Hematopoietic multipotent progenitor cell (in vitro differentiated cells): ENCODE measurements at regions not wholly inside any gene's neighbourhood (a gene's known extent, or its start where the extent isn't known, plus 50 kb on each side); places are given as distances from the start of the nearest gene placed in this dataset.
"Not testable (repeated sequence)": the region's sequence is repeated elsewhere in the genome, so short reads cannot be mapped to it uniquely, and the experiment has no call there.

Experiments
- DNase-seq, 3 donors: peaks; one replicate each; pipeline ENCODE4 v3.0.0-alpha.2; 2011 to 2015; ENCODE audit warnings: low read depth in 2 of 3, low spot score in 2 of 3

DNA sequence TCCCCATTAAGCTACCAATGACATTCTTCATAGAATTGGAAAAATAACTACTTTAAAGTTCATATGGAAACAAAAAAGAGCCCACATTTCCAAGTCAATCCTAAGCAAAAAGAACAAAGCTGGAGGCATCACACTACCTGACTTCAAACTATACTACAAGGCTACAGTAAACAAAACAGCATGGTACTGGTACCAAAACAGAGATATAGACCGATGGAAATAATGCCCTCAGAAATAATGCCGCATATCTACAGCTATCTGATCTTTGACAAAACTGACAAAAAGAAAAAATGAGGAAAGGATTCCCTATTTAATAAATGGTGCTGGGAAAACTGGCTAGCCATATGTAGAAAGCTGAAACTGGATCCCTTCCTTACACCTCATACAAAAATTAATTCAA, 1520.7 kb upstream of the TPTE start:
- not testable (repeated sequence) for DNase-seq

DNA sequence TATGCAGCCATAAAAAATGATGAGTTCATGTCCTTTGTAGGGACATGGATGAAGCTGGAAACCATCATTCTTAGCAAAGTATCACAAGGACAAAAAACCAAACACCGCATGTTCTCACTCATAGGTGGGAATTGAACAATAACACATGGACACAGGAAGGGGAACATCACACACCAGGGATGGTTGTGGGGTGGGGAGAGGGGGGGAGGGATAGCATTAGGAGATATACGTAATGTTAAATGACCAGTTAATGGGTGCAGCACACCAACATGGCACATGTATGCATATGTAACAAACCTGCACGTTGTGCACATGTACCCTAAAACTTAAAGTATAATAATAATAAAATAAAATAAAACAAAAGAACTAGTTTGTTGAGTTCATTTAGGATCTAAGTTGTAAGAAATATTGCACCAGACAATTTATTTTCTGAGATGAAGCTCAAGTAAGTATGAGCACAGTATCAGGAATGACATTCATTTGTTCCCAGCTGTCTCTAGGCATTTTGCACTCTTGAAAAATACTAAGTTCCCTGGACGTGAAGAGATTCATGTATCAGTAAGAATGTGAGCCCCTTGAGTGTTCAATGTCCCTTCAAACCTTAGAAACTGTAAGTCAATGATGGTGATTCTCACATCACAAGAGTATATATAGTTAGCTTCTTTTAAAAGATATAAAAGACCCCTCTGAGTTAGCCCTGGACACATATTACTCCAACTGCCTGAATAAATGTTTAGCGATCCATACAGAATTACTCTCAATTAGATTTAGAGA, 1519.3 kb upstream of the TPTE start:
- not testable (repeated sequence) for DNase-seq

GRCh38 chr21:9003909-9004814, 1517.2 kb upstream of the TPTE start:
- not testable (repeated sequence) for DNase-seq

DNA sequence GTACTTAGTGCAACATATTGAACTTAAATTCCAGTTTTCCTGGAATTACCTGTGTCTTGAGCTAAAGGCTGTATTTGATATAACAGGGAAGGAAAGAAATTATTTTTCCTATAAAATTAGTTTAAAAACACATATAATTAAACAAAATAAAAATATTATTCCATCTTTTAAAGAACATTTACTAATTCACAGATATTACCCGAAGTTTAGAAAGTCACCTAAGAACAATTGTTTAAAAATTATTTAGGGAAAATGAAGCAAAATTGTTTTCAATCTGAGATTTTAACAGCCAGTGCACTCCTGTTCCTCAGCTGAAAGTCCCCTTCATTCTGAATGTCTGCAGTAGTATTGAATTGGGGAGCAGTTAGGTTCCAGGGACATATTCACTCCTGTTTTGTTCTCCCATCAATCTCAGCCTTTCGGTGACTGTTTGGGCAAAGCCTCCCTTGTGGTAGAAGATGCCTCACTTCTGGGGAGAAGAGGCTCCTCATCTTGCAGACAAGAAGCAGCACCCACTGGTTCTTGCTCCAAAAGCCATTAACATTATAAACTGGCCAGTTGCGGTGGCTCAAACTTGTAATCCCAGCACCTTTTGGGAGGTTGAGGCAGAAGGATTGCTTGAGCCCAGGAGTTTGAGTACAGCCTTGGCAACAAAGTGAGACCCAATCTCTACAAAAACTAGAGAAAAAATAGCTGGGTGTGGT, 1516.4 kb upstream of the TPTE start:
- not testable (repeated sequence) for DNase-seq

- DNase-seq = not testable (repeated sequence)
Measured at GRCh38 chr21:9005671-9006070, 1515.7 kb upstream of the TPTE start.

GRCh38 chr21:9006111-9006510, 1515.3 kb upstream of the TPTE start:
- DNase-seq = not testable (repeated sequence)

GRCh38 chr21:9006553-9007323, 1514.6 kb upstream of the TPTE start:
- DNase-seq = not testable (repeated sequence)

GRCh38 chr21:9008636-9009035, 1512.7 kb upstream of the TPTE start:
- no peak for DNase-seq

- DNase-seq = not testable (repeated sequence)
Measured at GRCh38 chr21:9009267-9010016, 1511.9 kb upstream of the TPTE start.

DNA sequence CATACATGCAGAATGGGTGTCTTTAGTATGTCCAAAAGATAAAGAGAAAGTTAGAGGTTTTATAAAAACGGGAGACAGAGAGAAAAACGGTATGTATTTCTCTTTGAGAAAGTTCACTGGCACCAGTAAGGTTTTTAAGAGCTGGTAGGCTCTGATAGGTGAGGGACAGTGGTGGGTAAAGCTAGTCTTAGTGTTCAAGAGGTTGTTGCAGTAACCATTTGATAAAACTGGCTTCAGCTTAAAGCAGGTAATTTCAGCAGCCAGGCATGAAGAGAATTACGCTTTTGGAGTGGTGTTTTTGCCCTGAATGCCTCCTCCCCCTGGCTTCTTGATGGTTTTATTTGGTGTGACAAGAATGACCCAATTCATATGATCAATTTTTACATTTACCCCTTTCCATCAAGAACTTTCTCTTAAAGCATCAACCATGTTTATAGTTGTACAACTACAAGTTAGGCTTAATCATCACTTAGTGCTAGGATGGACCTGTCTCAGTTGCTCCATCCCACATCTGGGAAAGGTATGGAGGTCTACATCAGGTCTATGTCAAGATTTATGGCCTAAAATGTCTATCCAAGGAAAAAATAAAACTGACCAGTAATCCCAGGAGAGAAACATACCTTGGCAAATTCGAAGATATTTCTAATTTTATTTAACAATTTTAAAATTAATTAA, 1511.1 kb upstream of the TPTE start:
- DNase-seq = not testable (repeated sequence)

GRCh38 chr21:9010936-9011890, 1510.2 kb upstream of the TPTE start:
- not testable (repeated sequence) for DNase-seq

GRCh38 chr21:9011916-9012315, 1509.5 kb upstream of the TPTE start:
- not testable (repeated sequence) for DNase-seq

GRCh38 chr21:9013502-9014242, 1507.7 kb upstream of the TPTE start:
- DNase-seq = not testable (repeated sequence)

GRCh38 chr21:9014243-9014734, 1507.1 kb upstream of the TPTE start:
- DNase-seq = not testable (repeated sequence)

DNA sequence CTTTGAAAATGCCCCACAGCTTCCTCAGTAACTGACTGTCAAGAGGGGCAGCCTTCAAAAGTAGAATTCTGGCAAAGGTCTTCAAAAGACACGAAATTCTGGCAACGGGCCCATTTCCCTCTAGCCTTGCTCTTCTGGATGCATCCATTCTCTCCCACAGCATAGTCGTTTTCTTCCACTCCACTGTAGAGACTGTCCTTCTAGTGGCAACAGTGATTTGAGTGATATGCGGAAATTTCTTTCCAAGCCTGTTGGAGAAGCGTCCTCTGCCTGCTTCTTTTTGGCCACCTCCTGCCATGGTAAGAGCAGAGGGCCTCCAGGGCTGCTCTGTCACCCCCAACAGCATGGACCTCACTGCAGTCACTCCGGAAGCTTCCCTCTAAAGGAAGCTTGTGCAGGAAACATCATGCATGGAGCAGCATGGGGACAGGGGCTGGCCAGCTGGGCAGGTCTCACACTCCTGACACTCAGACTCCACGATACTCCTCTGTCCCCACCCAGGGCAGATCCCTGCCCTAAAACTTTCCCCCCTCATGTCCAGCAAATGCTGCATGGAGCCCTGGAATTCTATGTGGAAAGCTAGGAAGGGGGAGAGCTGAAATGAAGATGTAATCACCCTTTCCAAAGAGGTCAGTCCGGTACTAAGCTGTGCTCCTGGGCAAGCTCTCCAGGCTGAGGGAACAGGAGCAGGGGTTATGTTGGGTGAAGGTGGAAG, 1505.7 kb upstream of the TPTE start:
- not testable (repeated sequence) for DNase-seq

- DNase-seq = not testable (repeated sequence)
Measured at GRCh38 chr21:9017206-9017605, 1504.2 kb upstream of the TPTE start.
